RWPE2 (cell line): ENCODE measurements at regions not wholly inside any gene's neighbourhood (a gene's known extent, or its start where the extent isn't known, plus 50 kb on each side); places are given as distances from the start of the nearest gene placed in this dataset.

Experiments used
- ATAC-seq: fragments of 200-7000 bp; cut with Tn5 transposase; 3 replicates; pipeline ENCODE4 v1.9.1; 2021; ENCODE audit warnings: low read depth
- DNase-seq: peaks from one replicate; pipeline ENCODE4 v3.0.0-alpha.2; 2020; ENCODE audit warnings: low spot score
- H3K27ac ChIP-seq: fragments of 450-650 bp; 2 replicates; pipeline ENCODE4 v1.5.1; 2017; ENCODE audit warnings: mild to moderate bottlenecking; ENCODE audit not compliant: poor library complexity, severe bottlenecking
- H3K27me3 ChIP-seq: fragments of 250-450 bp; sonication (Bioruptor Pico); 2 replicates; pipeline ENCODE4 v1.5.1; 2021; ENCODE audit warnings: mild to moderate bottlenecking, moderate library complexity; ENCODE audit not compliant: insufficient read depth, poor library complexity, severe bottlenecking
- H3K36me3 ChIP-seq: fragments of 250-450 bp; sonication (Bioruptor Pico); 2 replicates; pipeline ENCODE4 v1.5.1; 2020; ENCODE audit warnings: low read depth, mild to moderate bottlenecking, moderate library complexity
- H3K4me1 ChIP-seq: fragments of 250-450 bp; sonication (Bioruptor Pico); 2 replicates; pipeline ENCODE4 v1.5.1; 2021; ENCODE audit warnings: mild to moderate bottlenecking, moderate library complexity; ENCODE audit not compliant: insufficient read depth, poor library complexity, severe bottlenecking
- H3K4me3 ChIP-seq: fragments of 250-450 bp; sonication (Bioruptor Pico); 2 replicates; pipeline ENCODE4 v1.5.1; 2021; ENCODE audit warnings: mild to moderate bottlenecking, moderate library complexity; ENCODE audit not compliant: severe bottlenecking
- H3K9me3 ChIP-seq: fragments of 250-450 bp; sonication (Bioruptor Pico); 2 replicates; pipeline ENCODE4 v1.5.1; 2021; ENCODE audit warnings: mild to moderate bottlenecking, moderate library complexity; ENCODE audit not compliant: severe bottlenecking
- TF ChIP-seq, protein P1 (sequence below): fragments of 450-650 bp; IDR thresholded peaks from one replicate; pipeline ENCODE4 v1.5.1; 2017; ENCODE audit warnings: mild to moderate bottlenecking, moderate library complexity; ENCODE audit not compliant: poor library complexity, severe bottlenecking

DNA sequence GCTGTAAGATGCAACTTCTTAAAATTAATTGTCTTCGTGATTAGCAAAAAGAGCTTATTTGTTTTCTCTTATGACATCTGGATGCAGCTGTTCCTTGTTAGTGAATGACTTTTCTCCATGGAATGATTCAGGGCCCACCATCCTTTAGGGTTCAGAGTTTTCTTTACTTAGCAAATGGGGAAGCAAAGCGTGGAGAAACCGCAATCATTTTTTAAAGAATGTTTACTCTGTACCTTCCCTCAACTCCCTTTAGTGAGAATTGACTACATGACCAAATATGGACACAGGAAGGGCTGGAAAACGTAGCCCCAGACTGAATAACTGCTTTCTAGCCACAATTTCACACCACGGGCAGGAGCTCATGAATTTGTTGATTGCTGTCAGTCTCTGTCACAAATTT, 130.1 kb downstream of the EDEM1 start:
- TF ChIP-seq, protein P1, sequence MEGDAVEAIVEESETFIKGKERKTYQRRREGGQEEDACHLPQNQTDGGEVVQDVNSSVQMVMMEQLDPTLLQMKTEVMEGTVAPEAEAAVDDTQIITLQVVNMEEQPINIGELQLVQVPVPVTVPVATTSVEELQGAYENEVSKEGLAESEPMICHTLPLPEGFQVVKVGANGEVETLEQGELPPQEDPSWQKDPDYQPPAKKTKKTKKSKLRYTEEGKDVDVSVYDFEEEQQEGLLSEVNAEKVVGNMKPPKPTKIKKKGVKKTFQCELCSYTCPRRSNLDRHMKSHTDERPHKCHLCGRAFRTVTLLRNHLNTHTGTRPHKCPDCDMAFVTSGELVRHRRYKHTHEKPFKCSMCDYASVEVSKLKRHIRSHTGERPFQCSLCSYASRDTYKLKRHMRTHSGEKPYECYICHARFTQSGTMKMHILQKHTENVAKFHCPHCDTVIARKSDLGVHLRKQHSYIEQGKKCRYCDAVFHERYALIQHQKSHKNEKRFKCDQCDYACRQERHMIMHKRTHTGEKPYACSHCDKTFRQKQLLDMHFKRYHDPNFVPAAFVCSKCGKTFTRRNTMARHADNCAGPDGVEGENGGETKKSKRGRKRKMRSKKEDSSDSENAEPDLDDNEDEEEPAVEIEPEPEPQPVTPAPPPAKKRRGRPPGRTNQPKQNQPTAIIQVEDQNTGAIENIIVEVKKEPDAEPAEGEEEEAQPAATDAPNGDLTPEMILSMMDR, result no peak
- ATAC-seq, result no peak
- Histone ChIP-seq H3K4me1 (no peaks in the 10 kb centered on the region), H3K4me3 (no peak overlapping the region), H3K36me3 (no peaks in the 10 kb centered on the region), H3K9me3 (no peaks in the 10 kb centered on the region), H3K27me3 (no peaks in the 10 kb centered on the region), H3K27ac (no peak overlapping the region)
- no peak for DNase-seq

DNA sequence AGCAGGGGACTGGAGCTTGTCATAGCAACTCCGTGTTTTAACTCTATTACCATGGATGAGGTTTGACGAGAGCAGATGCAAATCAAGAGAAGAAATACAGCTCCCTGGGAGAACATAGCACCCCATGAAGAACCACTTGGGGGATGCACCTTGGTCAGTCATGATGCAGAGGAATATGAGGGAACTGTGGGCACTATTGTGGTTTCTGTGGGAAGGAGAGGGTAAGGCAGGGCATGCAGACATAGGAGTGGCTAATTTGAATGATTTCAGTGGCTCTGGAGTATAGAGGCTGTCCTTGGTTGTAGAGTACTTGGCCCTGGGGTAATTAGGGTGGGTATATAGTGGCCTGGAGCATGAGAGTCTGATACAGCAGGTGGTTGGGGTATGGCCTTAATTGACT, 131.9 kb downstream of the EDEM1 start:
- no peak for ATAC-seq
- TF ChIP-seq, protein P1, result no peak

DNA sequence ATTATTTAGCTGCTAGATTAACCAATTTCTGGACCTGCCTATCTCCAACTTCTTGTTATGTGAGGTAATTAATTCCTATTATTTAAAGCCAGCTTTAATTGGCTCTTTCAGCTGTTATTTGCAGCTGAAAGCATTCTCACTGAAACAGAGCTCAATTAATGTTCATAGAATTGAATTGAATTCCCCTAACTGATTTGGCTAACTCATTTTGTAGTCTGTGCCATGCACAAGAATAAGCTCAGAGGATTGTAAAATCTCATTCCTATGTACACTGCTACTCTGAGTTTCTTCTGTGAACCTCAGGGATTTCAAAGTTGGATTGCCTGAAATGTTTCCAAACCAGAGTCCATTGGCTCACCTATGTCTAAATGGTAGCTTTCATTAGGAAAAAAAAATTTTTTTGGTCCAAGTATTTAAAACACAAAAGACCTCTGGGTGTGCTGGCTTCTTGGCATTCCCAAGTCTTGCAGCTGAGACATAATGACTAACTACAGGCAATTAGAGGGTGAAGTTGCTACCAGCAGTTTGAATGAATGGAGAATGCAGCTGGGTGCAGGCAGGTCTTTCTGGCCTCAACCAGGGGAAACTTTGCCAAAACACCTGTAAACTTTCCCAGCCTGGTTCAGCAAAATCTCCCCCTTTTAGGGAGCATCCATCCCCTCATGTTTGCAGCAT, 134.3 kb downstream of the EDEM1 start:
- ATAC-seq, result no peak
- no peak for DNase-seq
- no peak overlapping the region for H3K27ac ChIP-seq

More for the DNA sequence above, 131.9 kb downstream of the EDEM1 start:
- Histone ChIP-seq H3K4me3 (no peak overlapping the region), H3K4me1 (no peaks in the 10 kb centered on the region), H3K27ac (no peak overlapping the region), H3K9me3 (no peaks in the 10 kb centered on the region), H3K36me3 (no peaks in the 10 kb centered on the region), H3K27me3 (no peaks in the 10 kb centered on the region)
- DNase-seq, result no peak

DNA sequence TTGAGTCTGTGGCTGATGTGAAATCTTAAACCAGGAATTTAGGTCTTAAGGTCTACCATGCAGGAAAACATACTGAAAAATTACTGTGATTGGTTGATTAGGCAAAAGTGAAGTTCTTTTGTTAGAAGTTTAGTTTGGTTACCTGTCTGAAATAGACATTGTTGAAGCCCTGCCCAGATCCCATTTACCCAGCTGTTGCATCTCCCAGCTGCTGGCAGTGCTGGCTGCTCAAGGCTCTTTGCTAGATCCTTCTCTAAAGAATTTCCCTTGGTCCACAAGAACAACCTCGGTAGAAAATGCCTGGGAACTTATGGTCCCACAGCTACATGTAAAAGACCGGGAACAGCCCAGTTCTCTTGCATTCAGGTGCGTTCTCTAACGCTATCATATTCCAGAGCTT, 137.3 kb downstream of the EDEM1 start:
- H3K36me3 ChIP-seq, result no peaks in the 10 kb centered on the region
- H3K27ac ChIP-seq, result no peak overlapping the region
- TF ChIP-seq, protein P1, result no peak
- no peak for ATAC-seq
- H3K4me1 ChIP-seq, result peaks cover 2% of the 10 kb centered on the region
- H3K27me3 ChIP-seq, result no peaks in the 10 kb centered on the region
- no peak for DNase-seq
- no peak overlapping the region for H3K4me3 ChIP-seq
- no peaks in the 10 kb centered on the region for H3K9me3 ChIP-seq

More for the DNA sequence above, 134.3 kb downstream of the EDEM1 start:
- no peaks in the 10 kb centered on the region for H3K9me3 ChIP-seq
- no peaks in the 10 kb centered on the region for H3K36me3 ChIP-seq
- H3K4me3 ChIP-seq, result no peak overlapping the region
- H3K27me3 ChIP-seq, result no peaks in the 10 kb centered on the region
- no peaks in the 10 kb centered on the region for H3K4me1 ChIP-seq
- TF ChIP-seq, protein P1, result no peak

DNA sequence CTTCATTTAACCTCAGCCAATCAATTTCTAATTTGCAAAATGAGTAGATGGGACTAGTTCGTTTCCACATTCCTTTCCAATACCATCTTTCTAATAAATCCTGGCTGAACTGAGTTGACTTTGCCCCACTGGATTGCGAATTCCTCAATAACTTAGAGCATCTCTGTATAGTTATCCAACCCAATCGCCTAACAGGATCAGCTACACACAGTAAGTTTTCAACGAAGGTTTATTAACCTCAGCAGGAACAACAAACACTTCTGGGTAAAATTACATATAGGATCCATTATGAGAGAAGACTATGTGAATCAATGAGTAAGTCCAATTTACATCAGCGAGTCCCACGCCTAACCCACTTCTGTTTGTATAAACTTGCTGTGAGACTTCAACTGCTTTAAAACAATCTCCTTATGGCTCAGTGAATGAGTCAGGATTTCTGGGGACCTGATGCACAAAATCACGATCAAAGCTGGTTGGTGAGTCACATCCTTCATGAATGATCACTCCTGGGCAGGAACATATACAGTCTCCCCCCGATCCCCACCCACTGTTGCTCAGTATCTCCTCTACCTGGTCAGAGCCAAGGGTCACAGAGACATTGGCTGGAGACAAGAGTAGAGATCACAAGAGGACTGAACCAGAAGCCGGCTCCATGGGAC, 142.8 kb downstream of the EDEM1 start:
- TF ChIP-seq, protein P1, result no peak
- Histone ChIP-seq H3K4me1 (peaks cover 6% of the 10 kb centered on the region), H3K36me3 (no peaks in the 10 kb centered on the region), H3K9me3 (no peaks in the 10 kb centered on the region), H3K27ac (peak overlapping the region; percentile 47), H3K27me3 (no peaks in the 10 kb centered on the region), H3K4me3 (no peak overlapping the region)
- DNase-seq, result peak; percentile 52
- peak; percentile 94 for ATAC-seq
